CD4-positive, alpha-beta T cell treated with Interleukin-4 for 1 hour (primary cell): ENCODE measurements at regions not wholly inside any gene's neighbourhood (a gene's known extent, or its start where the extent isn't known, plus 50 kb on each side); places are given as distances from the start of the nearest gene placed in this dataset.
A peak's percentile ranks its signal among the peaks of the same experiment; 100 is the strongest.
"Not testable (repeated sequence)": the region's sequence is repeated elsewhere in the genome, so short reads cannot be mapped to it uniquely, and the experiment has no call there.

ENCODE experiments used
- DNase-seq, 2 donors: peaks; one replicate each; pipeline ENCODE4 v3.0.0-alpha.2; 2020 to 2022

- no peak for DNase-seq
These were observed 59.7 kb downstream of the GPX5 start for GRCh38 chr6:28585335-28585734.

GRCh38 chr6:28586324-28586723, 60.6 kb downstream of the GPX5 start:
- DNase-seq, result no peak

- peak; percentile 58 to 65 for DNase-seq
These were observed 61.5 kb downstream of the GPX5 start for GRCh38 chr6:28586962-28587745.

GRCh38 chr6:28587746-28588075, 62.0 kb downstream of the GPX5 start:
- DNase-seq, result no peak

GRCh38 chr6:28588666-28589065, 63.0 kb downstream of the GPX5 start:
- no peak for DNase-seq

- peak; percentile 12 to 25 for DNase-seq
These were observed 63.7 kb downstream of the GPX5 start for GRCh38 chr6:28589234-28589956.

GRCh38 chr6:28589957-28590349, 64.3 kb downstream of the GPX5 start:
- no peak for DNase-seq

GRCh38 chr6:28597217-28597835, 71.6 kb downstream of the GPX5 start:
- peak; percentile 16 to 18 for DNase-seq

- no peak for DNase-seq
These were observed 72.4 kb downstream of the GPX5 start for GRCh38 chr6:28597924-28598722.

GRCh38 chr6:28598757-28599686, 73.3 kb downstream of the GPX5 start:
- no peak for DNase-seq

GRCh38 chr6:28600245-28600644, 74.6 kb downstream of the GPX5 start:
- DNase-seq, result no peak

- no peak for DNase-seq
These were observed 78.2 kb downstream of the GPX5 start for GRCh38 chr6:28603891-28604290.

GRCh38 chr6:28606424-28607391, 81.0 kb downstream of the GPX5 start:
- peak in 1 of 2 donors; percentile 38 for DNase-seq

- no peak for DNase-seq
These were observed 82.3 kb downstream of the GPX5 start for GRCh38 chr6:28607990-28608389.

GRCh38 chr6:28609672-28610071, 84.0 kb downstream of the GPX5 start:
- no peak for DNase-seq

GRCh38 chr6:28615616-28615954, 89.9 kb downstream of the GPX5 start:
- DNase-seq, result no peak

GRCh38 chr6:28615955-28616747, 90.5 kb downstream of the GPX5 start:
- DNase-seq, result no peak

GRCh38 chr6:28618898-28619555, 93.3 kb downstream of the GPX5 start:
- no peak for DNase-seq

GRCh38 chr6:28621268-28621667, 95.6 kb downstream of the GPX5 start:
- DNase-seq, result not testable (repeated sequence)
